ENCODE measurements at regions not wholly inside any gene's neighbourhood (a gene's known extent, or its start where the extent isn't known, plus 50 kb on each side); places are given as distances from the start of the nearest gene placed in this dataset.

DNA sequence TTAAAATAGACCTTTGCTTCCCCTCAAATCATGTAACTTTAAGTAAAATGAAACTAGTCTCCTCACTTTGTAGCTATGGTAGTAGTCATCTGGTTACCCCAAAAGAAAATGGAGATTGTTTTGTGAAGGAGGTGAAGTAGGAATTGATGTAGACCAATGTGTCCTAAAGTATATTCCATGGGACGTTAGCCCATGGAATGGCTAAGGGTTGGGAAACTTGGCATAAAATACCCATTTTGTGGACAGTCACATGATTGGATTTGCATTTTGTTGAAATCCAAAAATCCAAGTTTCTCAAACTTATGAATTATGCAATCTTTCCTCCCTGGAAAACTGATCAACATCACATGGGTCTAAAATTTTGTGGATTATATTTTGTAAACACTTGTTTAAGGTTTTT lies 290.6 kb downstream of the OSTF1 start:
- no peaks in the 10 kb centered on the region for H3K27me3 ChIP-seq (ENCODE audit: control insufficient read depth in 2 of 2, insufficient read depth in 2 of 2, low read length in 2 of 2)
- no peak overlapping the region for H3K4me3 ChIP-seq (replicated peaks in 1 of 3; ENCODE audit: insufficient read depth in 1 of 3, low read depth in 1 of 3, low read length in 3 of 3)
- H2AFZ ChIP-seq (ENCODE audit: low read depth, low read length): no peak overlapping the region
- DNase-seq (ENCODE audit: low read depth, low spot score) (no peak), FAIRE-seq (no peak)
- no peaks in the 10 kb centered on the region for H3K9me1 ChIP-seq (replicated peaks; ENCODE audit: control insufficient read depth, extremely low read depth, insufficient read depth, low read length)
- H3K4me2 ChIP-seq (ENCODE audit: insufficient read depth, low read length): no peak overlapping the region
- no peak overlapping the region for H3K9ac ChIP-seq (replicated peaks; ENCODE audit: extremely low read depth, insufficient read depth, low read length)
- no peak overlapping the region for H3K27ac ChIP-seq (ENCODE audit: insufficient read depth, low read depth, low read length)
- no peaks in the 10 kb centered on the region for H4K20me1 ChIP-seq (replicated peaks; ENCODE audit: control insufficient read depth, extremely low read depth, insufficient read depth, low read length)
- no peaks in the 10 kb centered on the region for H3K36me3 ChIP-seq (ENCODE audit: control insufficient read depth in 2 of 2, extremely low read depth in 1 of 2, insufficient read depth in 2 of 2, low read length in 2 of 2)
- intact Hi-C loops (cut with micrococcal nuclease) (no loop called here), dilution Hi-C loops (cut with MboI; ENCODE audit: extremely low pct_ligation_motif_present, low sequenced_read_pairs) (no loop called here)
- BruUV-seq (replicated peaks): no TSS peak
- no peaks in the 10 kb centered on the region for H3K9me3 ChIP-seq (replicated peaks; ENCODE audit: control insufficient read depth, insufficient read depth, low read length)
- no peaks in the 10 kb centered on the region for H3K4me1 ChIP-seq (ENCODE audit: control insufficient read depth, extremely low read depth, insufficient read depth, low read length)
- CTCF ChIA-PET: no interaction called here
- POLR2A ChIA-PET: no interaction called here
- H3K79me2 ChIP-seq (ENCODE audit: control insufficient read depth, insufficient read depth, low read length): no peaks in the 10 kb centered on the region
- no peak for TF ChIP-seq POLR2AphosphoS5 (IDR thresholded peaks at IDR 0.05; ENCODE audit: insufficient read depth, low read depth, low read length)
- TF ChIP-seq MYC (IDR thresholded peaks at IDR 0.05; ENCODE audit: low read depth, low read length): no peak
- no peak for TF ChIP-seq GATA2 (IDR thresholded peaks at IDR 0.05; ENCODE audit: insufficient read depth, insufficient read length, low read depth, low read length)
- TF ChIP-seq, protein P1, sequence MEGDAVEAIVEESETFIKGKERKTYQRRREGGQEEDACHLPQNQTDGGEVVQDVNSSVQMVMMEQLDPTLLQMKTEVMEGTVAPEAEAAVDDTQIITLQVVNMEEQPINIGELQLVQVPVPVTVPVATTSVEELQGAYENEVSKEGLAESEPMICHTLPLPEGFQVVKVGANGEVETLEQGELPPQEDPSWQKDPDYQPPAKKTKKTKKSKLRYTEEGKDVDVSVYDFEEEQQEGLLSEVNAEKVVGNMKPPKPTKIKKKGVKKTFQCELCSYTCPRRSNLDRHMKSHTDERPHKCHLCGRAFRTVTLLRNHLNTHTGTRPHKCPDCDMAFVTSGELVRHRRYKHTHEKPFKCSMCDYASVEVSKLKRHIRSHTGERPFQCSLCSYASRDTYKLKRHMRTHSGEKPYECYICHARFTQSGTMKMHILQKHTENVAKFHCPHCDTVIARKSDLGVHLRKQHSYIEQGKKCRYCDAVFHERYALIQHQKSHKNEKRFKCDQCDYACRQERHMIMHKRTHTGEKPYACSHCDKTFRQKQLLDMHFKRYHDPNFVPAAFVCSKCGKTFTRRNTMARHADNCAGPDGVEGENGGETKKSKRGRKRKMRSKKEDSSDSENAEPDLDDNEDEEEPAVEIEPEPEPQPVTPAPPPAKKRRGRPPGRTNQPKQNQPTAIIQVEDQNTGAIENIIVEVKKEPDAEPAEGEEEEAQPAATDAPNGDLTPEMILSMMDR (IDR thresholded peaks at IDR 0.05; ENCODE audit: extremely low read depth in 1 of 2, insufficient read depth in 1 of 2, low read depth in 1 of 2, low read length in 2 of 2): no peak
- TF ChIP-seq POLR2A (IDR thresholded peaks at IDR 0.05; ENCODE audit: low read depth, low read length): no peak
- no peak for TF ChIP-seq EZH2 (IDR thresholded peaks at IDR 0.05; ENCODE audit: borderline replicate concordance, low read depth, low read length, severe bottlenecking)
- no peak for TF ChIP-seq MAX (IDR thresholded peaks at IDR 0.05; ENCODE audit: insufficient read depth, insufficient read length)
- no peak for TF ChIP-seq FOS (IDR thresholded peaks at IDR 0.05; ENCODE audit: borderline replicate concordance, insufficient read depth, low read length)
- TF ChIP-seq JUN (IDR thresholded peaks at IDR 0.05; ENCODE audit: borderline replicate concordance, insufficient read depth, insufficient read length, low read depth): no peak
